ENCODE measurements at regions not wholly inside any gene's neighbourhood (a gene's known extent, or its start where the extent isn't known, plus 50 kb on each side); places are given as distances from the start of the nearest gene placed in this dataset.

GRCh38 chr2:145156199-145156598, 636.3 kb upstream of the ZEB2 start:
- Mint-ChIP-seq H3K36me3 (ENCODE audit: low read depth, unreplicated experiment) (no peaks in the 10 kb centered on the region), H3K4me3 (ENCODE audit: unreplicated experiment) (no peak overlapping the region), H3K27ac (ENCODE audit: unreplicated experiment) (no peak overlapping the region), H3K4me1 (ENCODE audit: low read depth, unreplicated experiment) (no peaks in the 10 kb centered on the region), H3K27me3 (ENCODE audit: low read depth, unreplicated experiment) (no peaks in the 10 kb centered on the region), H3K9me3 (ENCODE audit: unreplicated experiment) (no peaks in the 10 kb centered on the region)
- no peaks in the 10 kb centered on the region for H4K20me1 ChIP-seq (ENCODE audit: insufficient read depth, low read length)
- no peak for DNase-seq (ENCODE audit: low read depth)
- no peak overlapping the region for H2AFZ ChIP-seq (ENCODE audit: low read depth, low read length)
- no peak overlapping the region for H3K27ac ChIP-seq (ENCODE audit: low read depth, low read length)
- no peak overlapping the region for H3K4me2 ChIP-seq (ENCODE audit: low read length)
- no peaks in the 10 kb centered on the region for H3K27me3 ChIP-seq (ENCODE audit: insufficient read depth, low read length)
- FAIRE-seq = no peak
- H3K9ac ChIP-seq (ENCODE audit: low read length) = no peak overlapping the region
- TF ChIP-seq CTCF (IDR thresholded peaks at IDR 0.05; ENCODE audit: insufficient read depth, low read depth, low read length) (no peak), EZH2 (IDR thresholded peaks at IDR 0.05; ENCODE audit: insufficient read depth, low read length) (no peak)
- no peaks in the 10 kb centered on the region for H3K79me2 ChIP-seq (ENCODE audit: insufficient read depth, low read length)
- no peaks in the 10 kb centered on the region for H3K9me3 ChIP-seq (ENCODE audit: insufficient read depth, low read depth, low read length)
- H3K4me3 ChIP-seq (ENCODE audit: insufficient read depth, low read depth, low read length) = no peak overlapping the region
- no peaks in the 10 kb centered on the region for H3K36me3 ChIP-seq (ENCODE audit: insufficient read depth, low read length)
- no peaks in the 10 kb centered on the region for H3K4me1 ChIP-seq (ENCODE audit: insufficient read depth, low read length)

GRCh38 chr2:145155196-145155595, 635.3 kb upstream of the ZEB2 start:
- Histone ChIP-seq H3K27me3 (ENCODE audit: insufficient read depth, low read length) (no peaks in the 10 kb centered on the region), H3K9me3 (ENCODE audit: insufficient read depth, low read depth, low read length) (no peaks in the 10 kb centered on the region), H3K4me2 (ENCODE audit: low read length) (no peak overlapping the region), H3K79me2 (ENCODE audit: insufficient read depth, low read length) (no peaks in the 10 kb centered on the region), H3K36me3 (ENCODE audit: insufficient read depth, low read length) (no peaks in the 10 kb centered on the region), H3K27ac (ENCODE audit: low read depth, low read length) (no peak overlapping the region), H2AFZ (ENCODE audit: low read depth, low read length) (no peak overlapping the region), H3K4me1 (ENCODE audit: insufficient read depth, low read length) (no peaks in the 10 kb centered on the region), H4K20me1 (ENCODE audit: insufficient read depth, low read length) (no peaks in the 10 kb centered on the region), H3K9ac (ENCODE audit: low read length) (no peak overlapping the region), H3K4me3 (ENCODE audit: insufficient read depth, low read depth, low read length) (no peak overlapping the region)
- H3K27me3 Mint-ChIP-seq (ENCODE audit: low read depth, unreplicated experiment) = no peaks in the 10 kb centered on the region
- H3K4me1 Mint-ChIP-seq (ENCODE audit: low read depth, unreplicated experiment) = no peaks in the 10 kb centered on the region
- no peaks in the 10 kb centered on the region for H3K36me3 Mint-ChIP-seq (ENCODE audit: low read depth, unreplicated experiment)
- no peak overlapping the region for H3K27ac Mint-ChIP-seq (ENCODE audit: unreplicated experiment)
- DNase-seq (ENCODE audit: low read depth) (no peak), FAIRE-seq (no peak)
- no peak for TF ChIP-seq CTCF (IDR thresholded peaks at IDR 0.05; ENCODE audit: insufficient read depth, low read depth, low read length)
- no peak for TF ChIP-seq EZH2 (IDR thresholded peaks at IDR 0.05; ENCODE audit: insufficient read depth, low read length)
- H3K4me3 Mint-ChIP-seq (ENCODE audit: unreplicated experiment) = no peak overlapping the region
- H3K9me3 Mint-ChIP-seq (ENCODE audit: unreplicated experiment) = no peaks in the 10 kb centered on the region

GRCh38 chr2:145154731-145155130, 634.8 kb upstream of the ZEB2 start:
- Histone ChIP-seq H3K9me3 (ENCODE audit: insufficient read depth, low read depth, low read length) (no peaks in the 10 kb centered on the region), H2AFZ (ENCODE audit: low read depth, low read length) (no peak overlapping the region), H4K20me1 (ENCODE audit: insufficient read depth, low read length) (no peaks in the 10 kb centered on the region), H3K79me2 (ENCODE audit: insufficient read depth, low read length) (no peaks in the 10 kb centered on the region), H3K4me3 (ENCODE audit: insufficient read depth, low read depth, low read length) (no peak overlapping the region), H3K4me2 (ENCODE audit: low read length) (no peak overlapping the region), H3K27ac (ENCODE audit: low read depth, low read length) (no peak overlapping the region), H3K4me1 (ENCODE audit: insufficient read depth, low read length) (no peaks in the 10 kb centered on the region), H3K27me3 (ENCODE audit: insufficient read depth, low read length) (no peaks in the 10 kb centered on the region), H3K9ac (ENCODE audit: low read length) (no peak overlapping the region), H3K36me3 (ENCODE audit: insufficient read depth, low read length) (no peaks in the 10 kb centered on the region)
- H3K4me1 Mint-ChIP-seq (ENCODE audit: low read depth, unreplicated experiment) = no peaks in the 10 kb centered on the region
- FAIRE-seq (no peak), DNase-seq (ENCODE audit: low read depth) (no peak)
- H3K36me3 Mint-ChIP-seq (ENCODE audit: low read depth, unreplicated experiment) = no peaks in the 10 kb centered on the region
- no peak overlapping the region for H3K4me3 Mint-ChIP-seq (ENCODE audit: unreplicated experiment)
- no peaks in the 10 kb centered on the region for H3K9me3 Mint-ChIP-seq (ENCODE audit: unreplicated experiment)
- H3K27ac Mint-ChIP-seq (ENCODE audit: unreplicated experiment) = no peak overlapping the region
- TF ChIP-seq EZH2 (IDR thresholded peaks at IDR 0.05; ENCODE audit: insufficient read depth, low read length) = no peak
- no peak for TF ChIP-seq CTCF (IDR thresholded peaks at IDR 0.05; ENCODE audit: insufficient read depth, low read depth, low read length)
- H3K27me3 Mint-ChIP-seq (ENCODE audit: low read depth, unreplicated experiment) = no peaks in the 10 kb centered on the region

Measured in astrocyte (in vitro differentiated cells and primary cell).